Prostate gland (tissue), 2 donors: ENCODE measurements at regions not wholly inside any gene's neighbourhood (a gene's known extent, or its start where the extent isn't known, plus 50 kb on each side); places are given as distances from the start of the nearest gene placed in this dataset.

ENCODE experiments used
- DNase-seq: peaks from one replicate; pipeline ENCODE4 v3.0.0-alpha.2; 2019; ENCODE audit warnings: low spot score
- H3K27ac ChIP-seq, 2 donors: fragments of 200-600 bp; sonication (generic); 2 replicates each; pipeline ENCODE4 v1.5.1; 2017 to 2019
- H3K27me3 ChIP-seq: fragments of 200-600 bp; sonication (generic); replicated peaks from 2 replicates; pipeline ENCODE4 v1.5.1; 2019; ENCODE audit not compliant: insufficient read depth
- H3K36me3 ChIP-seq, 2 donors: fragments of 200-600 bp; sonication (generic); 1 replicate in 1 of 2; 2 replicates in 1 of 2; pipeline versions ENCODE4 v1.5.1 to v1.8.1; 2017 to 2019
- H3K4me1 ChIP-seq: fragments of 200-600 bp; sonication (generic); replicated peaks from 2 replicates; pipeline ENCODE4 v1.5.1; 2019
- H3K4me3 ChIP-seq, 2 donors: fragments of 200-600 bp; sonication (generic); 2 replicates each; pipeline ENCODE4 v1.5.1; 2017 to 2019
- H3K9me3 ChIP-seq: fragments of 200-600 bp; sonication (generic); 2 replicates; pipeline ENCODE4 v1.5.1; 2017
- CTCF ChIP-seq, 4 experiments: fragments of 200-600 bp in 2 of 4; fragments of 450-650 bp in 2 of 4; sonication (generic) in 2 of 4; IDR thresholded peaks; 1 replicate in 3 of 4; 2 replicates in 1 of 4; pipeline ENCODE4 v1.5.1; 2016 to 2019; ENCODE audit warnings: antibody characterized with exemption in 4 of 4, mild to moderate bottlenecking in 2 of 4, moderate library complexity in 2 of 4
- POLR2A ChIP-seq: fragments of 450-650 bp; IDR thresholded peaks from one replicate; pipeline ENCODE4 v1.6.1; 2016; ENCODE audit warnings: antibody characterized with exemption, mild to moderate bottlenecking
- POLR2AphosphoS5 ChIP-seq: sonication (generic); formaldehyde crosslinking; IDR thresholded peaks from one replicate; pipeline ENCODE4 v1.6.1; 2017; ENCODE audit warnings: antibody characterized with exemption
- WGBS: methylation state at CpG from one replicate; pipeline ENCODE4 v1.1.5; 2018; 5-methylcytosine and 5-hydroxymethylcytosine counted together
- intact Hi-C: fragments of 100-400 bp; cut with DNase I; formaldehyde crosslinking; loops from one replicate; pipeline ENCODE4 v1.14.2; 2022

GRCh38 chr6:119742188-119742803, 392.7 kb upstream of the MAN1A1 start:
- TF ChIP-seq CTCF (IDR thresholded peaks at IDR 0.05) (peak in 2 of 4 experiments; percentile 47 to 57), POLR2AphosphoS5 (no peak), POLR2A (no peak)
- 14% methylated on average over 6 of the region's 6 CpGs for WGBS
- peak; percentile 10 for DNase-seq
- no peaks in the 10 kb centered on the region for H3K36me3 ChIP-seq
- H3K9me3 ChIP-seq, result no peaks in the 10 kb centered on the region
- H3K4me3 ChIP-seq, result no peak overlapping the region
- intact Hi-C loops, result no loop called here
- no peak overlapping the region for H3K27ac ChIP-seq
- no peaks in the 10 kb centered on the region for H3K4me1 ChIP-seq
- H3K27me3 ChIP-seq, result no peaks in the 10 kb centered on the region

- Histone ChIP-seq H3K4me1 (no peaks in the 10 kb centered on the region), H3K27ac (no peak overlapping the region), H3K9me3 (no peaks in the 10 kb centered on the region), H3K36me3 (no peaks in the 10 kb centered on the region), H3K27me3 (no peaks in the 10 kb centered on the region), H3K4me3 (no peak overlapping the region)
- TF ChIP-seq POLR2A, result no peak
- no peak for TF ChIP-seq CTCF (IDR thresholded peaks at IDR 0.05)
- TF ChIP-seq POLR2AphosphoS5, result no peak
- 92% methylated on average over 4 of the region's 4 CpGs for WGBS
- intact Hi-C loops, result no loop called here
- DNase-seq, result no peak
Measured at GRCh38 chr6:119739769-119740168, 390.2 kb upstream of the MAN1A1 start.

GRCh38 chr6:119738425-119738824, 388.9 kb upstream of the MAN1A1 start:
- H3K36me3 ChIP-seq, result no peaks in the 10 kb centered on the region
- intact Hi-C loops, result no loop called here
- no peaks in the 10 kb centered on the region for H3K9me3 ChIP-seq
- H3K4me3 ChIP-seq, result no peak overlapping the region
- TF ChIP-seq POLR2AphosphoS5 (no peak), POLR2A (no peak), CTCF (IDR thresholded peaks at IDR 0.05) (no peak)
- DNase-seq, result no peak
- 11% methylated on average over 1 of the region's 1 CpG for WGBS
- no peaks in the 10 kb centered on the region for H3K27me3 ChIP-seq
- H3K27ac ChIP-seq, result no peak overlapping the region
- H3K4me1 ChIP-seq, result no peaks in the 10 kb centered on the region

- Histone ChIP-seq H3K4me3 (no peak overlapping the region), H3K27me3 (no peaks in the 10 kb centered on the region), H3K36me3 (no peaks in the 10 kb centered on the region), H3K27ac (no peak overlapping the region), H3K9me3 (no peaks in the 10 kb centered on the region), H3K4me1 (no peaks in the 10 kb centered on the region)
- 38% methylated on average over 4 of the region's 4 CpGs for WGBS
- intact Hi-C loops, result no loop called here
- no peak for TF ChIP-seq POLR2AphosphoS5
- no peak for DNase-seq
Measured at GRCh38 chr6:119736296-119737021, 386.9 kb upstream of the MAN1A1 start.

GRCh38 chr6:119735530-119735929, 386.0 kb upstream of the MAN1A1 start:
- TF ChIP-seq POLR2A (no peak), POLR2AphosphoS5 (no peak), CTCF (IDR thresholded peaks at IDR 0.05) (no peak)
- Histone ChIP-seq H3K4me3 (no peak overlapping the region), H3K36me3 (no peaks in the 10 kb centered on the region), H3K4me1 (no peaks in the 10 kb centered on the region), H3K9me3 (no peaks in the 10 kb centered on the region), H3K27me3 (no peaks in the 10 kb centered on the region), H3K27ac (no peak overlapping the region)
- no peak for DNase-seq
- 90% methylated on average over 4 of the region's 4 CpGs for WGBS
- intact Hi-C loops, result no loop called here
